NCI-H1694 treated with DMSO at 0.1 percent for 48 hours (cell line): ENCODE measurements at regions not wholly inside any gene's neighbourhood (a gene's known extent, or its start where the extent isn't known, plus 50 kb on each side); places are given as distances from the start of the nearest gene placed in this dataset.

ENCODE experiments used
- DNase-seq: peaks from one replicate; lab custom pipeline; 2025; lab: John Stamatoyannopoulos, UW

DNA sequence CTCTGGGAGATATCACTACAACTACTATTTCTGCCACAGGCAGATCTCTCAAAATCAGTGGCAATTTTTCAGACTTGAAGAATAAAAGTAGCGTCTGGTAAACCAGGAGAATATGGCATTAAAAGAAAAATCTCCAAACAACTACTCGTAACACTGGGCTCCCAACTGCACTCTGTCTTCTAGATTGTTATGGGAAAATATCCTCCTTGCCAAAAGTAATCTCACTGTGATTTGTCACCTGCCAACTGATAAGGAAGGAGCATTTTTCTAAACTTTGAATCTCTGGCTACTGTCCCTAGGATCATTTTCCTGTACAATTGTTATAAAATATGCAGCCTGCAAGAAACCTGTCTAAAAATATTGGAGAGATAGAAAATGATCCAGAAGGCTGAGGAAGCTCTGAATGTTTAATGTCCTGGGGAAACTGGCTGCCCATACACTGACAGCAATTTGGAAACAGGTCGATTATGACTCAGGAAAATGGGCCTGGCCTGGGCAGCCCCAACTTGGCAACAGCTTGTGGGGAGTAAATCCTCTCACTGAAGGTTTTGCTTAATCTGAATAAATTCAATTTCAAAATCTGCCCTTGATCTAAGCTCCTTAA, 90.5 kb upstream of the DBX1 start:
- DNase-seq: no peak

DNA sequence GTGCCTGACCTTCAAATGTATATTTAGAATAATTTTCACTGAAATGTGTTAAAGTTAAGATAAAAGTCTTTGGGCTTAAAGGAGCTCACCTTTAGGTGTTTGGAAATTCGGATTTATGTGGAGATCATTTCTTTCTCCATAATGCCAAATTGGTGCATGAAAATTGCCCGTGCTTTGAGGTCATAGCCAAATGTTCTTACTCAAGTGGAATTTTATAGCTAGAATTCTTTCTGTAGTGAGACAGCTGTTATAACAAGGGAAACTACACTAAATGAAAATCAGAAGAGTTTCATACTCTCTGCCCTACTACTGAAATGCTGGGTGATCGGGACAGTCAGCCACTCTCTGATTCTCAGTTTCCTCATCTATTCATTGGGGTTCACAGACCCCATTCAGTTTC, 89.5 kb upstream of the DBX1 start:
- peak; percentile 21 for DNase-seq

DNA sequence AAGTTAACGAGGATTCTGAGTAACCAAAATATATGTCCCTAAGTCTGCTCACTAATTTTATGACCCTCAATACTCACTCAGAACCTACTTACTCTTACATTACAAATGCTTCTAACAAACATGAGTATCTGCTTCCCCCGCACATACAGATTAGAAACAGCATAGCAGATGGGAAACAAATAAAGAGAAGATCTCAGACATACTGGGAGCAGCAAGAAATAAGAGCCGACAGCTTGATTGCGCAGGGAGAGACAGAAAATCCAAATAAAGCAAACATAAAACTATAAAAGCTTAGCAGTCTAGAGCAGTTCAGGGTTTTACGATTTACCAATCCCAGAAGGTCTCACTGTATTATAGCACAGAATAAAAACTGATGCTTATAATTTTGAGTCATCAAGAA, 89.1 kb upstream of the DBX1 start:
- peak; percentile 50 for DNase-seq

DNA sequence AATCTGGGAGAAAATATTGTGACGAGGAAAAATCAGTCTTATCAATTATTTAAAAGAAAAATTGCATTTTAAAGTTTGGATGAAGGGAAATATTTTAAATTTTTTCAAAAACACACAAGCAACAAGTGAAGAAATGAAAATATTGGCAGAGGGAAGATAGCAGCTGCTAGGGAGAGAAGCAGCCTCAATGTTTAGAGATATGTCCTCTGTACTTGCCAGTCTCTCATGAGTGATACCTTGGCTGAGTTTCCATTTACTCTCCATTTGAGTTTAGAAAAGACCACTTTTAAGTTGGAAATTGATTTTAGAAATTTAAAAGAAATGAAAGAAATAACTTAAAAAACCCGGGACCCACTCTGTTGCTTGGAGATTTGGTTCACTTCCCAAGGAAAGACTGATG, 88.6 kb upstream of the DBX1 start:
- DNase-seq: no peak

DNA sequence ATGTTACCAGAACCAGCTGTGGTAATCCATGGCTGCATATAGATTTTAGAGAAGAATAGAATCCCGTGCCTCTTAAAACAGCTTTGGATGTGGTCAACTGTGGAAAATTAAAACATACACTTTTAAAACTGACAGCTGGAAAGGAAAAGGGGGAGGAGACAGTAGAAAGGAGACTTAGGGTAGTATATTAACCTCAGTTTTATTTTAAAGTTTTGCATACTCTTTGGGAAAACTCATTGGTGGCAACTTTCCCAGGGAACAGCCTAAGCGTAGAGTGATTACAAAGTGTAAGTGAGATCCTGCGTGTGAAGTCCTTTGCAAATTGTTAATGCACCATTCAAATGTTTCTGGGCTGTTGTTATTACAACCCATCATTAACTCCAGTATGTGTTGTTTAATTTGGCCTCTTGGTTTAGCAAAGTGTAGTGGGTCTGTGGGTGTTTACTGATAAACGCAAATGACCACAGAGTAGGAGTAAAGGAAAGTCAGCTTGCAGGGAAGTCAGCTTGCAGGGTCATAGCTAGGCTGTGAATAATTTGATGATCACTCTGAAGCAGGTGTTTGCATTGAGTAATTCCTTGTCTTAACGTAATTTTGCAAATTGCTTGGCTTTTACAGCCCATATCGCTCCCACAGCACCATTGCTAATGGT, 88.0 kb upstream of the DBX1 start:
- no peak for DNase-seq

DNA sequence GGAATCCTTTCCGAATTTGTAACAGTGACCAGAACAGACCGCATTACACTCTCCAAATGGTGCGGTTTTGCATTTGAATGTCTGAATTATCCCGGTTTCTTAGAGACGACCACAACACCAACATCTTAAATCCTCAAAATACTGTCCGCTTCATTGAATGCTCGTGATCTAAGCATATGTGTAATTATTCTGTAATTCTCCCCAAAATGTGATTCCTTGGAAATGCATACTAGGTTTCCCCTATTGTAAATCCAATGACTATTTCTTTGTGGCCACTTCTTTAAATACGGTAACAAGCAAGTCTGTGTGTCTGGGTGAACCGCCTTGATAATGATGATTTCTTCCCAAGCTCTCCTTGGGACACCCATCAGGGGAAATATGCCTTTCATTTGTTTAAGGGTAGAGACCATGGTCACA, 87.3 kb upstream of the DBX1 start:
- DNase-seq: no peak

DNA sequence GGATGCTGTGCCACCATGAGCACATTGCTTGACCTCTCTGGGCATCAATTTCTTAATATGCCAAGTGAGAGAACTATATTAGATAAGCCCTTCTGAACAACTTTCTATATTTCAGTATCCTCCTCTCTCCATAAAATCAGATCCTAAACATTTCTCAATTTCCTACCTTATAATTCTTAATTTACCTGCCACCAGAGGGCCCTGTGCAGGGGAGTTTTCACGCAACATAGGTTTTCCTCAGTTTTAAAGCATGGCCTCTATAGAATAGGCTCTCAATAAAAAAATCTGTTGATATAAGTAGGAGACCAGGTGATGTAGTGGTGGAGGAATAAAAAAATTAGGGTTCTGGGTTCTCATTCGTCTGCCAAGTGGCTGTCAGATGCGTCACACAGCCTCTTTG, 83.7 kb upstream of the DBX1 start:
- DNase-seq: no peak

DNA sequence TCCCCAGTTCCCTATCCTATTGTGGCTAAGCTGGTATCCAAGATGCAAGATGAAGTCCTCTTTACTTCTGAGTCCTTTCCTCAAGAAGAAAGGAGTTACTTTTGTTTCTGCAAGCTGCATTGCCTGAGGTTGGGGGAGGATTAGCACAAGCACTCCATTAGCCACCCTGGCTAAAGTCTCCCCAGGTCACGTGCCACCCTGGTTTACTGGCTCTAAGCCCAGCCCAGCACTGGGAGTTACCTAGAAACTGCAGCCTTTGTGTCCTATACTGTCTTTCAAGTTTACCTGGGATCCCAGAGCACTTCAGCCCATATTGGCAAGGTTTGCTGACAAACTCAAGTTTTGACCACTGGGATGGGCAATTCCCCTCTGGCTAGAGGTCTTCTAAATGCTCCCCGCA, 78.4 kb upstream of the DBX1 start:
- no peak for DNase-seq

DNA sequence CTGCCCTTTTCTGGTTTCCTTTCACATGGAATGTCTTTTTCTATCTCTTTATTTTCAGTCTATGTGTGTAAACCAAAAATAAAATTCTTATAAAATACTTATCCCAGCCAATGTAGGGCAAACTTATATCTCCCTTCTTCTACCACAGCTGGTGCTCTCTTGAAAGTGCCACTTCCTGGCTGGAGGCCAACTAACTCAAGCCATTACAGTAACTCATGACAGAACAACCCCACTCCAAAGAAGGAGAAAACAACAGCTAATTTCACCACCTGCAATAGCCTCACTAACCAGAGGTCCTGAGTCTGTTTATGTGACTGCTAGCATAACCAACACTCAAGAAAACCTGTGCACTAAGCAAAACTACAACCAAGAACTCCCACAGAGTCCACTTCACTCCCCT, 74.9 kb upstream of the DBX1 start:
- no peak for DNase-seq

DNA sequence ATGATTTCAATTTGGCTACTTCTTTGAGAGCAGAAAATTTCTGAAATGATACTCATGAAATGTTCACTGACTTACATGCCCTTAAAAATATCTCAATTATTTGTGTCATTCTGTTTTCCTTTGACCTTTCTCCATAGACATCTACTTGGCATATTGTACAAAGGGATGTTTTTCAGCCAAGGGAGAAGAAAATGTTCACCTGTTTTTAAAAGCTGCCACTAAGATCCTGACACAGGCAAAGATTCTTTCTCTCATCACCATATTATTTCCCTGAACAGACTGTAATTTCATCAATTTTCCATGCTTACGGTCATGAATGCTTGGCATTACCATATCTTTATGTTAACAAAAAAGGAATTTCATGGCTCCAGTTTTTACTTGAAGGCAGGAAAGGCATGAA, 67.4 kb upstream of the DBX1 start:
- no peak for DNase-seq

DNA sequence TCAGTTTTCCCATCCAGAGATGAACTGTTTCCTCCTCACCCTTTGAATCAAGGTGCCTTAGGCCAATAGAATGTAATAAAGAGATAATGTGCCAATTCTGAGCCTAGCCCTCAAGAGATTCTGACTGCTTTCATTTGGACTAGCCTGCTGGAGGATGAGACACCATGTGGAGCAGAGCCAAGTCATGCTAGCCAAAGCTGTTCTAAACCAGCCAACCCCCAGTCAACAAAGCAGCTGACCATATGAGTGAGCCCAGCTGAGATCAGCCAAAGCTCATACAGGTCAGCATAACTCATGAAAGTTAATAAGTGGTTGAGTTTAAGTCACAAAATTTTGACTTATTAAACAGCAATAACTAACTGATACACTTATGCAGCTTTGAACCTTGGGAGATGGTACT, 66.7 kb upstream of the DBX1 start:
- no peak for DNase-seq

DNA sequence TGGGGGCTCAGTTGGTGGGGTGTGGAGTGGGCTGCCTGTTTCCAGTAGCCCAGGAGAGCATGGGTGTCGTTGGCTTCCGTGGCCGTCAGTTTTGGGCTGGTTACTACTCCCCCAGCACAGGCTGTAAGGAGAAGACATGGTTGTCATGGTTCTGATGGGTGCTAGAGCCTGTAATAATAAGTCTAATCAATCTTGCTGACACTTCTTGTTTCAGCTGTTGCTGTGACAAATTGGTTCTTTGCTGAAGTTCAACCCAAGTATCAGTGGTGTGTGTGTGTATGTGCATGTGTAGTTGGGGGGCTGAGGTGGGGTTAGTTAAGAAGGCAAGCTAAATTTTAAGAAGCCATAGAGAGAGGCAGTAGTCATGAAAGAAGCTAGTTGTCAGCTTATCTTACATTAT, 61.3 kb upstream of the DBX1 start:
- no peak for DNase-seq

DNA sequence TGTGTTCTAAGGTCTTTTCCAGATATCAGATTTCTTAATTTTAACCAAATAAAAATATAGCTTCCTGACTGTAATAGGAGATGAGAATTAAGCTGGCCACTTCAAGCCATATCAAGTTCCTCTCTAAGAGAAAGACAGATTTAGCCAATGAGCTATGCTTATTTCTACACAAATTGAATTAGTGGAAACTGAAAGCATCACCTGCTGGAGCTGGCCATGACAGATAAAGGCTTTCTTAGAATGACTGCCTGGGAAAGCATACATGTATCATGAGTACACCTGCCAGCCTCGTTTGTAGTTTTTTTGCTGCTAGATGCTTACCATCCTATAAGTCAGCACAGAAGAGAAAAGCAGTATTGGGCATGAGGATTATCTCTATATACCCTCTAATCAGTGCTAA, 53.5 kb upstream of the DBX1 start:
- no peak for DNase-seq

DNA sequence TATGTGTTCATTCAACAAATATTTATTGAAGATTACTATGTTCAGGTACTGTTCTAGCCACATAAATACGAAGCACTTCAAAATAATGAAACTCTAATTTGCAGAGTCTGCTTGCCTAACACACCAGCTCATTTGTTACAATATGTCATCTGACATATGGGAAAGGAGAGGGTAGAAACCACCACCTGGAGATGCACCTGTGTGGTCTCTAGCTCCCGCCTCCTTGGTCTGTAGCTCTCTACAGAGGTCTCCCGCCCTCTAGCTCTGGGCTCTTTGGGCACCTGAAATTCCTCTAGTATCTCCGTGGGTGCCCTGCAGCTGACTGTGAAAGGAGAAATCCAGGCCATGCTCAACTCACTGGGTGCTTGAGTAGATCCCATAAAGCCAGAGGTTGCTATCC, 51.4 kb upstream of the DBX1 start:
- no peak for DNase-seq
